B cell (primary cell): ENCODE measurements at regions not wholly inside any gene's neighbourhood (a gene's known extent, or its start where the extent isn't known, plus 50 kb on each side); places are given as distances from the start of the nearest gene placed in this dataset.

ENCODE experiments used
- EZH2 ChIP-seq: IDR thresholded peaks from 2 replicates; pipeline ENCODE4 v1.6.1; 2012; ENCODE audit warnings: borderline replicate concordance, low read depth, mild to moderate bottlenecking, moderate library complexity, low read length; ENCODE audit not compliant: insufficient read depth, poor library complexity, severe bottlenecking
- TF ChIP-seq, protein P1 (sequence below): fragments of 200-600 bp; IDR thresholded peaks from one replicate; pipeline ENCODE4 v1.8.0; 2022; ENCODE audit warnings: antibody characterized with exemption, mild to moderate bottlenecking

DNA sequence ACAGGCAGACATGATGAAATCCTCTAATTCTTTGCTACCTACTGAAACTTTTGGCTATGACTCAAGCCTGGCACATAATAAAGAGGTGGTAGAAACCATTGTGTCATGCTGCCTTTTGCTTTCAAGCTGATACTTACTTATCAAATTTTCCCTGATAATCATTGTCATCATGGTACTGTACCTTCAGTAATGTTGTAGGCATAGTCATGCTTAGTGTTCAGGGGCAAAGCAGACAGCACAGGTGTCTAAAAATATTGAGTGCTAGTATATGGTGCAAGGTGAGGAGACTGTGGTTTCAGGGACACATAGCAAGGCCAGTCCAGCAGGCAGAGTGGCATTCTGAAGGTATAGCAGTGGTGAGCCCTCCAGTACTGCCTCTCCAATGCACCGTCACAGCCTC lies 226.9 kb upstream of the DEPDC1 start:
- TF ChIP-seq, protein P1, sequence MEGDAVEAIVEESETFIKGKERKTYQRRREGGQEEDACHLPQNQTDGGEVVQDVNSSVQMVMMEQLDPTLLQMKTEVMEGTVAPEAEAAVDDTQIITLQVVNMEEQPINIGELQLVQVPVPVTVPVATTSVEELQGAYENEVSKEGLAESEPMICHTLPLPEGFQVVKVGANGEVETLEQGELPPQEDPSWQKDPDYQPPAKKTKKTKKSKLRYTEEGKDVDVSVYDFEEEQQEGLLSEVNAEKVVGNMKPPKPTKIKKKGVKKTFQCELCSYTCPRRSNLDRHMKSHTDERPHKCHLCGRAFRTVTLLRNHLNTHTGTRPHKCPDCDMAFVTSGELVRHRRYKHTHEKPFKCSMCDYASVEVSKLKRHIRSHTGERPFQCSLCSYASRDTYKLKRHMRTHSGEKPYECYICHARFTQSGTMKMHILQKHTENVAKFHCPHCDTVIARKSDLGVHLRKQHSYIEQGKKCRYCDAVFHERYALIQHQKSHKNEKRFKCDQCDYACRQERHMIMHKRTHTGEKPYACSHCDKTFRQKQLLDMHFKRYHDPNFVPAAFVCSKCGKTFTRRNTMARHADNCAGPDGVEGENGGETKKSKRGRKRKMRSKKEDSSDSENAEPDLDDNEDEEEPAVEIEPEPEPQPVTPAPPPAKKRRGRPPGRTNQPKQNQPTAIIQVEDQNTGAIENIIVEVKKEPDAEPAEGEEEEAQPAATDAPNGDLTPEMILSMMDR, result no peak
- no peak for TF ChIP-seq EZH2
